Psoas muscle (tissue), 7 donors: ENCODE measurements at regions not wholly inside any gene's neighbourhood (a gene's known extent, or its start where the extent isn't known, plus 50 kb on each side); places are given as distances from the start of the nearest gene placed in this dataset.

Experiments used
- ATAC-seq, 4 donors: fragments of 200-7000 bp; cut with Tn5 transposase; one replicate each; pipeline ENCODE4 v1.9.1; 2020; ENCODE audit warnings: moderate library complexity in 3 of 4, mild to moderate bottlenecking in 2 of 4
- DNase-seq, 2 donors: peaks; one replicate each; pipeline ENCODE4 v3.0.0-alpha.2; 2020
- H3K27ac ChIP-seq: fragments of 200-600 bp; one replicate; pipeline ENCODE4 v1.8.0; 2022
- H3K27me3 ChIP-seq, 3 donors: fragments of 200-600 bp in 1 of 3; one replicate each; pipeline versions ENCODE4 v1.6.1 to v1.8.0; 2013 to 2022; ENCODE audit warnings: low read length in 2 of 3, mild to moderate bottlenecking in 2 of 3, moderate library complexity in 1 of 3; ENCODE audit not compliant: insufficient read depth in 3 of 3
- H3K36me3 ChIP-seq, 2 donors: fragments of 200-600 bp in 1 of 2; one replicate each; pipeline versions ENCODE4 v1.6.1 to v1.8.0; 2013 to 2022; ENCODE audit warnings: low read depth in 1 of 2, mild to moderate bottlenecking in 1 of 2, moderate library complexity in 1 of 2; ENCODE audit not compliant: insufficient read depth in 1 of 2
- H3K4me1 ChIP-seq: fragments of 200-600 bp; one replicate; pipeline ENCODE4 v1.8.0; 2022
- H3K4me3 ChIP-seq: fragments of 200-600 bp; one replicate; pipeline ENCODE4 v1.8.0; 2022; ENCODE audit warnings: mild to moderate bottlenecking
- H3K9me3 ChIP-seq: fragments of 200-600 bp; one replicate; pipeline ENCODE4 v1.8.0; 2022
- WGBS, 3 donors: extraction: QIAGEN DNeasy Blood & Tissue Kit; methylation state at CpG; one replicate each; pipeline versions ENCODE4 v1.1.6 to v1.1.7; 2013; 5-methylcytosine and 5-hydroxymethylcytosine counted together
- intact Hi-C, 2 donors: fragments of 100-400 bp; cut with DNase I; formaldehyde crosslinking; loops; one replicate each; pipeline versions ENCODE4 v1.11.0 to v1.14.2; 2022
- TF ChIP-seq, protein P1 (sequence below): fragments of 200-600 bp; IDR thresholded peaks from one replicate; pipeline ENCODE4 v1.8.0; 2022; ENCODE audit warnings: antibody characterized with exemption
- donor health status: healthy with polysubstance abuse.
- donor health status: DM: no; HTN: no; CAD: no; lungs with moderate emphysema.
- donor health status: Bipolar disorder and iron deficiency.
- donor health status: healthy.
- donor health status: DM: yes; HTN: yes; CAD: no.
- donor health status: DM: no; HTN: no; CAD: no.
- donor health status: DM: yes; HTN: yes; CAD: no.

GRCh38 chr16:65415460-65415859 lies 293.6 kb upstream of the CDH11 start:
- no peak overlapping the region for H3K27ac ChIP-seq
- no peak for DNase-seq

DNA sequence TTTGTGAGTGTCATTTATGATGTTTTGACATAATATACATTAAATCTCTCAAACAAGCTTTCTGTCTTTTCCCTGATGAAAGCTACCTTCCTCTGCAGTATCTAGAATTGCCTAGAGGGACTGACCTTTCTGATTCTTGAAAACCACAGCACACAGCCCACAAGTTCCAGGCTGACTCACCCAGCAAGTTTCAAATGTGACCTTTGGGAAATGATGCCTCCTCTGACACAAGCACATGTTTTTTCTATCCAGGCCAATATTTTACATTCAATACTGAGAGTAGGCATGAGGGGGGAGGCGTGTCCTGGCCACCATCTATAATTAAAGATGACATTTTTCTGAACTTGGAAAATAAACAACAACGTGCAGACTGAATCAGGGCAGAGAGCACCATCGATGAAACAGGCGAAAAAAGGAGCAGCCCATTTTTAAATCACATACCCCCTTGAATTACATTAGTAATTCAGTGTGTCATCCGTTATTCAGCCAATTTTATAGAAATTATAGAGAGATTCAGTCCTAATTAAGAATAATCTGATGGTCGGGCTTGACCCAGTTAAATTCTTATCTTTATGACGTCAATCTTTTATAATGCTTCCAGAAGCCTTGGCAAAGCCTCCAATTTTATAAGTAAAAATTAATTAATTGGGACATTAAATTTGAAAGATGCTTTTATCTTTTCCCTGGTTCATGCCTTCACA lies 292.6 kb upstream of the CDH11 start:
- Histone ChIP-seq H3K4me1 (no peaks in the 10 kb centered on the region), H3K9me3 (no peaks in the 10 kb centered on the region), H3K27ac (no peak overlapping the region), H3K36me3 (no peaks in the 10 kb centered on the region), H3K27me3 (peaks cover 0 to 4% (median 0%) of the 10 kb centered on the region in 3 donors), H3K4me3 (no peak overlapping the region)
- WGBS, 3 donors: 61 to 67% (median 65%) methylated on average over 7 of the region's 7 CpGs
- intact Hi-C loops: no loop called here
- DNase-seq: no peak
- ATAC-seq: peak in 1 of 4 donors; percentile 30
- TF ChIP-seq, protein P1, sequence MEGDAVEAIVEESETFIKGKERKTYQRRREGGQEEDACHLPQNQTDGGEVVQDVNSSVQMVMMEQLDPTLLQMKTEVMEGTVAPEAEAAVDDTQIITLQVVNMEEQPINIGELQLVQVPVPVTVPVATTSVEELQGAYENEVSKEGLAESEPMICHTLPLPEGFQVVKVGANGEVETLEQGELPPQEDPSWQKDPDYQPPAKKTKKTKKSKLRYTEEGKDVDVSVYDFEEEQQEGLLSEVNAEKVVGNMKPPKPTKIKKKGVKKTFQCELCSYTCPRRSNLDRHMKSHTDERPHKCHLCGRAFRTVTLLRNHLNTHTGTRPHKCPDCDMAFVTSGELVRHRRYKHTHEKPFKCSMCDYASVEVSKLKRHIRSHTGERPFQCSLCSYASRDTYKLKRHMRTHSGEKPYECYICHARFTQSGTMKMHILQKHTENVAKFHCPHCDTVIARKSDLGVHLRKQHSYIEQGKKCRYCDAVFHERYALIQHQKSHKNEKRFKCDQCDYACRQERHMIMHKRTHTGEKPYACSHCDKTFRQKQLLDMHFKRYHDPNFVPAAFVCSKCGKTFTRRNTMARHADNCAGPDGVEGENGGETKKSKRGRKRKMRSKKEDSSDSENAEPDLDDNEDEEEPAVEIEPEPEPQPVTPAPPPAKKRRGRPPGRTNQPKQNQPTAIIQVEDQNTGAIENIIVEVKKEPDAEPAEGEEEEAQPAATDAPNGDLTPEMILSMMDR: no peak

More at GRCh38 chr16:65415460-65415859, 293.6 kb upstream of the CDH11 start:
- Histone ChIP-seq H3K9me3 (no peaks in the 10 kb centered on the region), H3K36me3 (no peaks in the 10 kb centered on the region), H3K4me1 (no peaks in the 10 kb centered on the region), H3K27me3 (peaks cover 0 to 4% (median 0%) of the 10 kb centered on the region in 3 donors), H3K4me3 (no peak overlapping the region)
- 82 to 93% (median 91%) methylated on average over 3 of the region's 3 CpGs for WGBS, 3 donors
- intact Hi-C loops: no loop called here
- TF ChIP-seq, protein P1: no peak
- no peak for ATAC-seq

GRCh38 chr16:65413861-65414260 lies 292.0 kb upstream of the CDH11 start:
- Histone ChIP-seq H3K4me3 (no peak overlapping the region), H3K27me3 (peaks cover 0 to 4% (median 0%) of the 10 kb centered on the region in 3 donors), H3K4me1 (no peaks in the 10 kb centered on the region), H3K9me3 (no peaks in the 10 kb centered on the region), H3K27ac (no peak overlapping the region), H3K36me3 (no peaks in the 10 kb centered on the region)
- no peak for ATAC-seq
- WGBS, 3 donors: 78 to 83% (median 79%) methylated on average over 2 of the region's 2 CpGs
- intact Hi-C loops: no loop called here
- DNase-seq: no peak
- TF ChIP-seq, protein P1: no peak

GRCh38 chr16:65410801-65411200 lies 288.9 kb upstream of the CDH11 start:
- no peak overlapping the region for H3K27ac ChIP-seq
- no peaks in the 10 kb centered on the region for H3K9me3 ChIP-seq
- intact Hi-C loops: no loop called here
- ATAC-seq (no peak), DNase-seq (no peak)
- no peak overlapping the region for H3K4me3 ChIP-seq
- H3K27me3 ChIP-seq: peaks cover 0 to 2% (median 0%) of the 10 kb centered on the region in 3 donors
- WGBS, 3 donors: 82 to 88% (median 84%) methylated on average over 4 of the region's 4 CpGs
- TF ChIP-seq, protein P1: no peak
- H3K36me3 ChIP-seq: no peaks in the 10 kb centered on the region
- H3K4me1 ChIP-seq: no peaks in the 10 kb centered on the region

GRCh38 chr16:65409510-65409909 lies 287.6 kb upstream of the CDH11 start:
- ATAC-seq: no peak
- Histone ChIP-seq H3K36me3 (no peaks in the 10 kb centered on the region), H3K4me1 (no peaks in the 10 kb centered on the region), H3K27ac (no peak overlapping the region), H3K4me3 (no peak overlapping the region), H3K9me3 (no peaks in the 10 kb centered on the region), H3K27me3 (peaks cover 0 to 2% (median 0%) of the 10 kb centered on the region in 3 donors)
- TF ChIP-seq, protein P1: no peak
- intact Hi-C loops: no loop called here
- DNase-seq: no peak
- 81 to 84% (median 82%) methylated on average over 2 of the region's 2 CpGs for WGBS, 3 donors
